SK-N-SH (cell line): ENCODE measurements at regions not wholly inside any gene's neighbourhood (a gene's known extent, or its start where the extent isn't known, plus 50 kb on each side); places are given as distances from the start of the nearest gene placed in this dataset.
"Not testable (repeated sequence)": the region's sequence is repeated elsewhere in the genome, so short reads cannot be mapped to it uniquely, and the experiment has no call there.

ENCODE experiments used
- CTCF ChIA-PET: fragments of 300-600, 350-600 bp; formaldehyde crosslinking; extraction: SDS; loops from one replicate; lab custom pipeline; 2021; lab: Yijun Ruan, JAX
- POLR2A ChIA-PET: fragments of 350-600 bp; sonication (Branson Sonifier 250); formaldehyde crosslinking; extraction: SDS; loops from one replicate; lab custom pipeline; 2020; ENCODE audit warnings: antibody characterized with exemption, inconsistent platforms; lab: Yijun Ruan, JAX
- DNase-seq: peaks from one replicate; pipeline ENCODE4 v3.0.0; 2012
- H2AFZ ChIP-seq: fragments of 200-600 bp; sonication (generic); 2 replicates; pipeline ENCODE4 v1.8.1; 2016; ENCODE audit warnings: antibody characterized with exemption, mild to moderate bottlenecking, low read depth
- H3F3A ChIP-seq: fragments of 200-600 bp; sonication (generic); replicated peaks from 2 replicates; pipeline ENCODE3; 2016; ENCODE audit warnings: antibody characterized with exemption, mild to moderate bottlenecking; ENCODE audit not compliant: insufficient read depth
- H3K27ac ChIP-seq, 2 experiments: fragments of 200-500 bp in 1 of 2; fragments of 200-600 bp in 1 of 2; sonication (Bioruptor generic) in 1 of 2; sonication (generic), shearing (Covaris generic) in 1 of 2; 2 replicates each; pipeline versions ENCODE4 v1.5.1 to v1.6.1; 2014 to 2016; ENCODE audit warnings: low read depth in 2 of 2, inconsistent platforms in 1 of 2, low read length in 1 of 2, mild to moderate bottlenecking in 1 of 2, mixed read lengths in 1 of 2
- H3K27me3 ChIP-seq: fragments of 200-600 bp; sonication (generic), shearing (Covaris generic); 2 replicates; pipeline ENCODE4 v1.6.1; 2016; ENCODE audit warnings: mixed run types; ENCODE audit not compliant: insufficient read depth
- H3K36me3 ChIP-seq, 2 experiments: fragments of 200-500 bp in 1 of 2; fragments of 200-600 bp in 1 of 2; sonication (Bioruptor generic) in 1 of 2; sonication (generic) in 1 of 2; replicated peaks in 1 of 2; 2 replicates each; pipeline versions ENCODE3 to v1.5.1; 2014 to 2016; ENCODE audit warnings: low read length in 1 of 2, mild to moderate bottlenecking in 1 of 2; ENCODE audit not compliant: insufficient read depth in 2 of 2, control insufficient read depth in 1 of 2
- H3K4me1 ChIP-seq, 2 experiments: fragments of 200-500 bp in 1 of 2; fragments of 200-600 bp in 1 of 2; sonication (Bioruptor generic) in 1 of 2; sonication (generic), shearing (Covaris generic) in 1 of 2; 2 replicates each; pipeline versions ENCODE4 v1.5.1 to v1.6.1; 2014 to 2016; ENCODE audit warnings: low read depth in 1 of 2, low read length in 1 of 2, mixed run types in 1 of 2; ENCODE audit not compliant: insufficient read depth in 2 of 2, control insufficient read depth in 1 of 2
- H3K4me2 ChIP-seq: fragments of 200-600 bp; sonication (generic), shearing (Covaris generic); 2 replicates; pipeline ENCODE4 v1.6.1; 2017; ENCODE audit warnings: mixed run types
- H3K4me3 ChIP-seq, 2 experiments: fragments of 200-500 bp in 1 of 2; fragments of 200-600 bp in 1 of 2; sonication (Bioruptor generic) in 1 of 2; sonication (generic), shearing (Covaris generic) in 1 of 2; 2 replicates each; pipeline versions ENCODE4 v1.5.1 to v1.8.1; 2014 to 2016; ENCODE audit warnings: low read depth in 2 of 2, inconsistent platforms in 1 of 2, low read length in 1 of 2, mild to moderate bottlenecking in 1 of 2, mixed read lengths in 1 of 2, moderate library complexity in 1 of 2
- H3K79me2 ChIP-seq: fragments of 200-600 bp; sonication (generic); 2 replicates; pipeline ENCODE4 v1.8.1; 2017; ENCODE audit warnings: mild to moderate bottlenecking; ENCODE audit not compliant: insufficient read depth
- H3K9ac ChIP-seq: fragments of 200-600 bp; sonication (generic); 2 replicates; pipeline ENCODE4 v1.6.1; 2017; ENCODE audit warnings: mixed run types
- H3K9me2 ChIP-seq: fragments of 200-600 bp; sonication (generic); 2 replicates; pipeline ENCODE4 v1.6.1; 2017; ENCODE audit warnings: mixed run types
- H3K9me3 ChIP-seq: fragments of 200-600 bp; sonication (generic); 2 replicates; pipeline ENCODE4 v1.6.1; 2017; ENCODE audit warnings: mixed run types, mild to moderate bottlenecking, moderate library complexity
- H4K20me1 ChIP-seq: fragments of 200-600 bp; sonication (generic); 2 replicates; pipeline ENCODE4 v1.6.1; 2017; ENCODE audit warnings: mild to moderate bottlenecking, mixed run types; ENCODE audit not compliant: insufficient read depth
- WGBS: methylation state at CpG from one replicate; pipeline ENCODE4 v1.1.6; 2017; ENCODE audit warnings: low lambda C conversion rate; 5-methylcytosine and 5-hydroxymethylcytosine counted together

GRCh38 chr21:5138687-5139086 is 5382.7 kb upstream of the TPTE start:
- H3F3A ChIP-seq, H3K9ac ChIP-seq, H3K4me2 ChIP-seq, H3K27ac ChIP-seq, POLR2A ChIA-PET, H3K9me3 ChIP-seq, H3K27me3 ChIP-seq, H3K79me2 ChIP-seq, H2AFZ ChIP-seq, DNase-seq, H3K4me3 ChIP-seq, H3K4me1 ChIP-seq, H3K36me3 ChIP-seq, CTCF ChIA-PET, H3K9me2 ChIP-seq, H4K20me1 ChIP-seq: not testable (repeated sequence)
- 78% methylated on average over 5 of the region's 7 CpGs for WGBS

GRCh38 chr21:5139528-5139927 is 5381.9 kb upstream of the TPTE start:
- H3K4me1 ChIP-seq, H4K20me1 ChIP-seq: not testable (repeated sequence)

GRCh38 chr21:5143011-5143410 is 5378.4 kb upstream of the TPTE start:
- H3K9me3 ChIP-seq, H3K9me2 ChIP-seq, H3K79me2 ChIP-seq, H2AFZ ChIP-seq, H3K4me2 ChIP-seq, H3K9ac ChIP-seq, H3K4me1 ChIP-seq, DNase-seq, H3K27ac ChIP-seq, CTCF ChIA-PET, POLR2A ChIA-PET, H3F3A ChIP-seq, H4K20me1 ChIP-seq, H3K27me3 ChIP-seq, H3K36me3 ChIP-seq, H3K4me3 ChIP-seq: not testable (repeated sequence)
- WGBS: 94% methylated on average over 3 of the region's 6 CpGs

More at GRCh38 chr21:5139528-5139927, 5381.9 kb upstream of the TPTE start:
- CTCF ChIA-PET, H3K36me3 ChIP-seq, H2AFZ ChIP-seq, POLR2A ChIA-PET, H3K9ac ChIP-seq, H3F3A ChIP-seq, H3K4me3 ChIP-seq, H3K27me3 ChIP-seq, H3K9me2 ChIP-seq, H3K4me2 ChIP-seq, H3K27ac ChIP-seq, H3K9me3 ChIP-seq, H3K79me2 ChIP-seq, DNase-seq: not testable (repeated sequence)
- no CpG with 5 or more reads among the region's 11 CpGs for WGBS

- H3K4me1 ChIP-seq, H3K9me2 ChIP-seq, POLR2A ChIA-PET, H3K36me3 ChIP-seq, H3K4me3 ChIP-seq, H3K4me2 ChIP-seq, H3K27me3 ChIP-seq, H3K27ac ChIP-seq, DNase-seq, H4K20me1 ChIP-seq, H3K79me2 ChIP-seq, H3F3A ChIP-seq, H3K9ac ChIP-seq, CTCF ChIA-PET, H2AFZ ChIP-seq, H3K9me3 ChIP-seq: not testable (repeated sequence)
- WGBS: 87% methylated on average over 7 of the region's 15 CpGs
Measured at GRCh38 chr21:5144731-5145130, 5376.7 kb upstream of the TPTE start.

- H3K4me2 ChIP-seq, H3K4me1 ChIP-seq, H3K4me3 ChIP-seq, H3K9me2 ChIP-seq, H3K27me3 ChIP-seq, H4K20me1 ChIP-seq, H3K36me3 ChIP-seq, H3K27ac ChIP-seq, H3K79me2 ChIP-seq, H3K9ac ChIP-seq, H3F3A ChIP-seq, H3K9me3 ChIP-seq, H2AFZ ChIP-seq, DNase-seq, POLR2A ChIA-PET, CTCF ChIA-PET: not testable (repeated sequence)
- WGBS: no CpG with 5 or more reads among the region's 18 CpGs
Measured at GRCh38 chr21:5147685-5148084, 5373.7 kb upstream of the TPTE start.

GRCh38 chr21:5149222-5149621 is 5372.2 kb upstream of the TPTE start:
- H3K27ac ChIP-seq, CTCF ChIA-PET, H3K36me3 ChIP-seq, H3K27me3 ChIP-seq, H3K9ac ChIP-seq, H3K4me1 ChIP-seq, H2AFZ ChIP-seq, H3K4me2 ChIP-seq, H3K4me3 ChIP-seq, H3K79me2 ChIP-seq, DNase-seq, H3K9me3 ChIP-seq, H4K20me1 ChIP-seq, POLR2A ChIA-PET, H3K9me2 ChIP-seq, H3F3A ChIP-seq: not testable (repeated sequence)
- WGBS: 98% methylated on average over 8 of the region's 14 CpGs
